NCI-H460 (cell line): ENCODE measurements at regions not wholly inside any gene's neighbourhood (a gene's known extent, or its start where the extent isn't known, plus 50 kb on each side); places are given as distances from the start of the nearest gene placed in this dataset.

Source experiments
- DNase-seq: peaks from one replicate; pipeline ENCODE4 v3.0.0-alpha.2; 2016; ENCODE audit warnings: low read depth; ENCODE audit errors: extremely low read depth

DNA sequence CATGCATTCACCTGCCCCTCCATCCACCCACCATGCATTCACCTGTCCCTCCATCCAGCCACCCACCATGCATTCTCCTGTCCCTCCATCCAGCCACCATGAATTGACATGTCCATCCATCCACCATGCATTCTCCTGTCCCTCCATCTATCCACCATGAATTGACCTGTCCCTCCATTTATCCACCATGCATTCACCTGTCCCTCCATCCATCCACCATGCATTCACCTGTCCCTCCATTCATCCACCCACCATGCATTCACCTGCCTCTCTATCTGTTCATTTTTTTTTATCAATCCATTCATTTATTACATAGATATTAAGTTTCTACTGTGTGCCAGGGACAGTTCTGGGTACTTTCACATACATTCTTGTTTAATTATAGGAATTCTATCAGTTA lies 69.2 kb downstream of the MYCN start:
- no peak for DNase-seq

DNA sequence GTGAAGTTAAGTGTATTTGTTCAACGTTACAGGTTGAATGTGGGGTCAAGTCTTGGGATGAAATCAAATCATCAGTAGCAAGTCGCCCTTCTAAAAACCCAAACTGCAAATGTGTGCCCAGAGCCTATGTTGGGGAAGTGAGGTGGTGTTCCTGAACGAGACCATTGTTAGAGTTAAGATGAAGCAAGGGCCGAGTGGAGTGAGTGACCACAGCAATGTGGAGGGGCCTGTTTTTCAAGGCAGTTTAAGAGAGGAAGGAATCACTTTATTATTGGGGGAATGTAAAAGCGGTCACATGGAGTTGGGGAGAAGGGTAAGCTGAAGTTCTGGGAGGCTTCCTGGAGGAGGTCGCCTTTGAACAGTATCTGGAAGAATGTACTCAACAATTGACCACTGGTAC lies 68.5 kb downstream of the MYCN start:
- DNase-seq = no peak

- no peak for DNase-seq
Observed at GRCh38 chr2:16008331-16008850, 68.0 kb downstream of the MYCN start.

GRCh38 chr2:16007167-16007934 lies 67.0 kb downstream of the MYCN start:
- no peak for DNase-seq

DNA sequence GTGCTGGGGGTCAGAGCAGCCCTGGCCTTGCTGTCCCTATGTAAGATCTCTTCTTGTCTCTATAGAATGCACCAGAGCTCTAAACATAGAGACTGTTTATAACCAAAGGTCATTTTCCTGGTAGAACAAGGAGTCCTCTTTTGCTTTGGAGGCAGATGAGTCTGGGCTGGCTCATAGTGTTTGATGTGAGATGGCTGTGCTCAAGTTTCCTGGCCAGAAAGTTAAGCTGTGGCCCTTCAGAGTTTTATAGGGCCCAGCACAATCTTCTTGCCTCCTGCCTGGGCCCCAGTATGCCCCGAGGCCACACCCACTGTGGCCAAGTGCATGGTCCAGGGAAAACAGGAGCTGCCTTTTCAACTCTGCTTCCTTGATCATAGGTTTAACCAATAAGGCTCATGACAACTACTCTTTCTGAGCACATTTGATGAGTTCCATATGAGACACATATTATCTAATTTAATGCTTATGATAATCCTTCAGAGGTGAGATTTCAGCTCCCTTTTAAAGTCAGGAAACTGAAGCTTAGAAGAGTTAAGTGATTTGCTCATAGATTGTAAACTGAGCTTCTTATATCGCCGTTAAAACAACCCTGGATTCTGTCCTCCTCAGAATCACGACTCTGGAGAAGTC lies 66.3 kb downstream of the MYCN start:
- DNase-seq = no peak

DNA sequence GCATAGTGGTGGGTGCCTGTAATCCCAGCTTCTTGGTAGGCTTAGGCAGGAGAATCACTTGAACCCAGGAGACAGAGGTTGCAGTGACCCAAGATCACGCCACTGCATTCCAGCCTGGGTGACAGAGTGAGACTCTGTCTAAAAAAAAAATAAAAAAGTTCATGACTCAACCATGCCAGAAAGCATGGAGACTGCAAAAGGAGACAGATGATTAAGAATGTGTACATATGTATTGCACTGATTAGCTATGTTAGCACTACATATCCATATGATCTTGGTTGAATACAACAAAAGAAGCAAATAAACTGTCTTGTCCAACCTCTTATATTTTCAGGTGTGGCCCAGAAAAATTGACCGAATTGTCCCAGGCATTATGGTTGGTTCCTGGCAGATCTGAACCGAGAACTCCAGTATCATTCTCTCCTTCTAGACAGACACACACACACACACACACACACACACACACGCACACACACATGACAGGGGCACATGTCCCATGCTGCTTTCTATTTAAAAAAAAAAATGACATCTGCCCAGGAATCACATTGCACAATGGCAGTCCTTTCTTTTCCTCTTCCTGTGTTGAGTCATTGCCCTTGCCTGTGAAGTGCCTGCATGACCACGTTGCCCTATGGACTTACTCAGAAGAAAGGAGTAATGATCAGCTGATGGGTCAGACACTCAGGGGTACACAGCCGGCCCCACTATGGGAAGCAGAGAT lies 65.6 kb downstream of the MYCN start:
- no peak for DNase-seq

GRCh38 chr2:16005389-16005788 lies 65.0 kb downstream of the MYCN start:
- no peak for DNase-seq

GRCh38 chr2:16003809-16004208 lies 63.5 kb downstream of the MYCN start:
- DNase-seq = no peak

DNA sequence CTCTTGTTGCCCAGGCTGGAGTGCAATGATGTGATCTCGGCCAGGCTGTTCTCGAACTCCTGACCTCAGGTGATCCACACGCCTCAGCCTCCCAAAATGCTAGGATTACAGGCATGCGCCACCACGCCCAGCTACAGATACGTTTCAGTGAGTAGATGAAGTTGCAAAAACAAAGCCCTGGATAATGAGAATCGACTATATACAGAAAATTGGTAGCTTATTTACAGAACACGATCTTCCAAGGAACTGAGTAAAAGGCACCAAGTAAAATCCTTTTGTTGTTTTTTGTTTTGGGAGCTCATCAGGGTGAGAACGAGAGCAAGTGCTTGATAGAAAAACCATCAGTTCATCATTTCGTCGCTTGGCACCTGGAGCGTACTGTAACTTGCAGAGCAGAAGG lies 62.8 kb downstream of the MYCN start:
- DNase-seq = no peak

GRCh38 chr2:16002575-16002974 lies 62.2 kb downstream of the MYCN start:
- DNase-seq = no peak

- no peak for DNase-seq
Observed at GRCh38 chr2:16002144-16002543, 61.8 kb downstream of the MYCN start.

GRCh38 chr2:16000642-16001041 lies 60.3 kb downstream of the MYCN start:
- no peak for DNase-seq

GRCh38 chr2:15999596-16000469 lies 59.5 kb downstream of the MYCN start:
- no peak for DNase-seq

- DNase-seq = no peak
Observed at GRCh38 chr2:15997728-15998280, 57.5 kb downstream of the MYCN start.

GRCh38 chr2:15996536-15997423 lies 56.4 kb downstream of the MYCN start:
- no peak for DNase-seq
